ENCODE measurements at regions not wholly inside any gene's neighbourhood (a gene's known extent, or its start where the extent isn't known, plus 50 kb on each side); places are given as distances from the start of the nearest gene placed in this dataset.

DNA sequence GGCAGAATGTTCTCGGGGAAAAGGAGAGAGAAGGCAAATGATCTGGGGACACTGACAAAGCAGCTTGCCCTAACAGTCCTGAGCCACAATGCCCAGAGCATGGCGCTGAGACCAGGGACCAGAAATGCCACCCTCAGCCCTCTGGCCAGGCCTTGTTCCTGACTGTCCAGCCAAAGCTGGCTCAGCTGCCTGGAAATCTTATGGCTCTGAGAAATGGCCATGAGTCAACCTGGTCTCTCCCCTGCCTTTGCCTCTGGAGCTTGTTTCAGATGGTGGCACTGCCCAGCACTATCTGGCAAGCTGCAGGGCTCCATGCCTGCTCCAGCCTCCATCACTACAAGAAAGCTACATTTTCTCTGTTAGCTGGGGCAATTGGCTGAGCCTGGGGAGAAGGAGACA lies 90.5 kb upstream of the PLXNA4 start:
- no peak overlapping the region for H3K4me3 ChIP-seq (ENCODE audit: control insufficient read depth in 2 of 3, extremely low read depth in 1 of 3, insufficient read depth in 2 of 3, low read depth in 1 of 3, low read length in 3 of 3)
- H3K27me3 ChIP-seq (ENCODE audit: control insufficient read depth, extremely low read depth, insufficient read depth, low read length): no peaks in the 10 kb centered on the region
- H3K36me3 ChIP-seq (ENCODE audit: control insufficient read depth in 2 of 2, extremely low read depth in 1 of 2, insufficient read depth in 2 of 2, low read length in 2 of 2): no peaks in the 10 kb centered on the region
- no peak overlapping the region for H3K27ac ChIP-seq (ENCODE audit: control insufficient read depth, insufficient read depth, low read length)
- H2AFZ ChIP-seq (ENCODE audit: control insufficient read depth, low read length): no peak overlapping the region
- H3K9ac ChIP-seq (ENCODE audit: control insufficient read depth, extremely low read depth, insufficient read depth, low read length): no peak overlapping the region
- H3K4me2 ChIP-seq (ENCODE audit: control insufficient read depth, extremely low read depth, insufficient read depth, low read depth, low read length): no peak overlapping the region
- no peaks in the 10 kb centered on the region for H3K9me3 ChIP-seq (ENCODE audit: control insufficient read depth, low read depth, low read length)
- DNase-seq (ENCODE audit: low read depth, low spot score) (no peak), FAIRE-seq (no peak)
- TF ChIP-seq, protein P1, sequence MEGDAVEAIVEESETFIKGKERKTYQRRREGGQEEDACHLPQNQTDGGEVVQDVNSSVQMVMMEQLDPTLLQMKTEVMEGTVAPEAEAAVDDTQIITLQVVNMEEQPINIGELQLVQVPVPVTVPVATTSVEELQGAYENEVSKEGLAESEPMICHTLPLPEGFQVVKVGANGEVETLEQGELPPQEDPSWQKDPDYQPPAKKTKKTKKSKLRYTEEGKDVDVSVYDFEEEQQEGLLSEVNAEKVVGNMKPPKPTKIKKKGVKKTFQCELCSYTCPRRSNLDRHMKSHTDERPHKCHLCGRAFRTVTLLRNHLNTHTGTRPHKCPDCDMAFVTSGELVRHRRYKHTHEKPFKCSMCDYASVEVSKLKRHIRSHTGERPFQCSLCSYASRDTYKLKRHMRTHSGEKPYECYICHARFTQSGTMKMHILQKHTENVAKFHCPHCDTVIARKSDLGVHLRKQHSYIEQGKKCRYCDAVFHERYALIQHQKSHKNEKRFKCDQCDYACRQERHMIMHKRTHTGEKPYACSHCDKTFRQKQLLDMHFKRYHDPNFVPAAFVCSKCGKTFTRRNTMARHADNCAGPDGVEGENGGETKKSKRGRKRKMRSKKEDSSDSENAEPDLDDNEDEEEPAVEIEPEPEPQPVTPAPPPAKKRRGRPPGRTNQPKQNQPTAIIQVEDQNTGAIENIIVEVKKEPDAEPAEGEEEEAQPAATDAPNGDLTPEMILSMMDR (optimal IDR thresholded peaks at IDR 0.05 in 1 of 3, IDR thresholded peaks at IDR 0.05 in 1 of 3, conservative IDR thresholded peaks at IDR 0.05 in 1 of 3; ENCODE audit: extremely low read depth in 1 of 3, insufficient read depth in 2 of 3, low read length in 3 of 3): no peak
- no peak for TF ChIP-seq EZH2 (IDR thresholded peaks at IDR 0.05; ENCODE audit: low read length)
- dilution Hi-C loops (cut with MboI; ENCODE audit: extremely low pct_ligation_motif_present, low sequenced_read_pairs): no loop called here
- H3K9me1 ChIP-seq (ENCODE audit: control insufficient read depth, extremely low read depth, insufficient read depth, low read length): no peaks in the 10 kb centered on the region
- H3K4me1 ChIP-seq (ENCODE audit: control insufficient read depth, extremely low read depth, insufficient read depth, low read length): no peaks in the 10 kb centered on the region
- no peaks in the 10 kb centered on the region for H4K20me1 ChIP-seq (ENCODE audit: control insufficient read depth, extremely low read depth, insufficient read depth, low read length)
- H3K79me2 ChIP-seq (ENCODE audit: control insufficient read depth, insufficient read depth, low read length): no peaks in the 10 kb centered on the region

DNA sequence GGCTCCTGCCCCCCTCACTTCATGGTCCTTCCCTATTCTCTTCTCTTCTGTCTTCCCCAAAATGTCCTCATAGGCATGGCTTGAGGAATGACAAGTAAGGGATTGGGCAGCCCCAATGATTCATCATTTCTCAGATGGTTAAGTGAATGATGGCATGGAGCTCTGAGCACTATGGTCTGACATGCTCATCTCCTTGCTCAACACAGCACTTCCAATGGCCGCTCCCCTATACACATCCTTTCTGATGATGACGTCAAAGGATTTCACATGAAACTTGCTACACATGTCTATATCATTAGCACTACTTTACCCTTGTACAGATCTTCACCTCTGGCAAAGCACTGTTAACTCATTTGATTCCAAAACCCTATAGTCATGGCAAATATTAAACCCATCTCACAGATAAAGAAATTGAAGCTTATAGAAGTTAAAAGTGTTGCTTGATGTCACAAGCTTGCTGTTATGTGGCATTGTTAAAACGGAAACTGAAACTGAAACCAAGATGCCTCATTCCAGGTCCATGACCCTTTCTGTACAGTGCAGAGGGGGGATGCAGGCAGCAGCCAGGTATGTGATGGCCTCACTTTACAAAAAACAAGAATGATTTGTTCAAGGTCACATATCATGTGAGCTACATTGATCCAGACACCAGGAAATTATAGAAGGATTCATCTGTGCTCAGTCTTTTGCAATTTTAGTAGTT lies 90.0 kb upstream of the PLXNA4 start:
- Histone ChIP-seq H4K20me1 (ENCODE audit: control insufficient read depth, extremely low read depth, insufficient read depth, low read length) (no peaks in the 10 kb centered on the region), H3K9ac (ENCODE audit: control insufficient read depth, extremely low read depth, insufficient read depth, low read length) (no peak overlapping the region), H3K27me3 (ENCODE audit: control insufficient read depth, extremely low read depth, insufficient read depth, low read length) (no peaks in the 10 kb centered on the region), H3K4me2 (ENCODE audit: control insufficient read depth, extremely low read depth, insufficient read depth, low read depth, low read length) (no peak overlapping the region), H3K36me3 (ENCODE audit: control insufficient read depth in 2 of 2, extremely low read depth in 1 of 2, insufficient read depth in 2 of 2, low read length in 2 of 2) (no peaks in the 10 kb centered on the region), H2AFZ (ENCODE audit: control insufficient read depth, low read length) (no peak overlapping the region), H3K4me3 (ENCODE audit: control insufficient read depth in 2 of 3, extremely low read depth in 1 of 3, insufficient read depth in 2 of 3, low read depth in 1 of 3, low read length in 3 of 3) (no peak overlapping the region), H3K27ac (ENCODE audit: control insufficient read depth, insufficient read depth, low read length) (no peak overlapping the region), H3K79me2 (ENCODE audit: control insufficient read depth, insufficient read depth, low read length) (no peaks in the 10 kb centered on the region), H3K9me3 (ENCODE audit: control insufficient read depth, low read depth, low read length) (no peaks in the 10 kb centered on the region), H3K9me1 (ENCODE audit: control insufficient read depth, extremely low read depth, insufficient read depth, low read length) (no peaks in the 10 kb centered on the region), H3K4me1 (ENCODE audit: control insufficient read depth, extremely low read depth, insufficient read depth, low read length) (no peaks in the 10 kb centered on the region)
- dilution Hi-C loops (cut with MboI; ENCODE audit: extremely low pct_ligation_motif_present, low sequenced_read_pairs): no loop called here
- TF ChIP-seq EZH2 (IDR thresholded peaks at IDR 0.05; ENCODE audit: low read length): no peak
- TF ChIP-seq, protein P1 (optimal IDR thresholded peaks at IDR 0.05 in 1 of 3, IDR thresholded peaks at IDR 0.05 in 1 of 3, conservative IDR thresholded peaks at IDR 0.05 in 1 of 3; ENCODE audit: extremely low read depth in 1 of 3, insufficient read depth in 2 of 3, low read length in 3 of 3): no peak
- DNase-seq (ENCODE audit: low read depth, low spot score): no peak
- no peak for FAIRE-seq

All from keratinocyte (primary cell).